SK-N-SH (cell line): ENCODE measurements at regions not wholly inside any gene's neighbourhood (a gene's known extent, or its start where the extent isn't known, plus 50 kb on each side); places are given as distances from the start of the nearest gene placed in this dataset.

Experiments used
- CTCF ChIA-PET: fragments of 300-600, 350-600 bp; formaldehyde crosslinking; extraction: SDS; loops from one replicate; lab custom pipeline; 2021; lab: Yijun Ruan, JAX
- POLR2A ChIA-PET: fragments of 350-600 bp; sonication (Branson Sonifier 250); formaldehyde crosslinking; extraction: SDS; loops from one replicate; lab custom pipeline; 2020; ENCODE audit warnings: antibody characterized with exemption, inconsistent platforms; lab: Yijun Ruan, JAX
- DNase-seq: peaks from one replicate; pipeline ENCODE4 v3.0.0; 2012
- H2AFZ ChIP-seq: fragments of 200-600 bp; sonication (generic); 2 replicates; pipeline ENCODE4 v1.8.1; 2016; ENCODE audit warnings: antibody characterized with exemption, mild to moderate bottlenecking, low read depth
- H3F3A ChIP-seq: fragments of 200-600 bp; sonication (generic); replicated peaks from 2 replicates; pipeline ENCODE3; 2016; ENCODE audit warnings: antibody characterized with exemption, mild to moderate bottlenecking; ENCODE audit not compliant: insufficient read depth
- H3K27ac ChIP-seq, 2 experiments: fragments of 200-500 bp in 1 of 2; fragments of 200-600 bp in 1 of 2; sonication (Bioruptor generic) in 1 of 2; sonication (generic), shearing (Covaris generic) in 1 of 2; 2 replicates each; pipeline versions ENCODE4 v1.5.1 to v1.6.1; 2014 to 2016; ENCODE audit warnings: low read depth in 2 of 2, inconsistent platforms in 1 of 2, low read length in 1 of 2, mild to moderate bottlenecking in 1 of 2, mixed read lengths in 1 of 2
- H3K27me3 ChIP-seq: fragments of 200-600 bp; sonication (generic), shearing (Covaris generic); 2 replicates; pipeline ENCODE4 v1.6.1; 2016; ENCODE audit warnings: mixed run types; ENCODE audit not compliant: insufficient read depth
- H3K36me3 ChIP-seq, 2 experiments: fragments of 200-500 bp in 1 of 2; fragments of 200-600 bp in 1 of 2; sonication (Bioruptor generic) in 1 of 2; sonication (generic) in 1 of 2; replicated peaks in 1 of 2; 2 replicates each; pipeline versions ENCODE3 to v1.5.1; 2014 to 2016; ENCODE audit warnings: low read length in 1 of 2, mild to moderate bottlenecking in 1 of 2; ENCODE audit not compliant: insufficient read depth in 2 of 2, control insufficient read depth in 1 of 2
- H3K4me1 ChIP-seq, 2 experiments: fragments of 200-500 bp in 1 of 2; fragments of 200-600 bp in 1 of 2; sonication (Bioruptor generic) in 1 of 2; sonication (generic), shearing (Covaris generic) in 1 of 2; 2 replicates each; pipeline versions ENCODE4 v1.5.1 to v1.6.1; 2014 to 2016; ENCODE audit warnings: low read depth in 1 of 2, low read length in 1 of 2, mixed run types in 1 of 2; ENCODE audit not compliant: insufficient read depth in 2 of 2, control insufficient read depth in 1 of 2
- H3K4me2 ChIP-seq: fragments of 200-600 bp; sonication (generic), shearing (Covaris generic); 2 replicates; pipeline ENCODE4 v1.6.1; 2017; ENCODE audit warnings: mixed run types
- H3K4me3 ChIP-seq, 2 experiments: fragments of 200-500 bp in 1 of 2; fragments of 200-600 bp in 1 of 2; sonication (Bioruptor generic) in 1 of 2; sonication (generic), shearing (Covaris generic) in 1 of 2; 2 replicates each; pipeline versions ENCODE4 v1.5.1 to v1.8.1; 2014 to 2016; ENCODE audit warnings: low read depth in 2 of 2, inconsistent platforms in 1 of 2, low read length in 1 of 2, mild to moderate bottlenecking in 1 of 2, mixed read lengths in 1 of 2, moderate library complexity in 1 of 2
- H3K79me2 ChIP-seq: fragments of 200-600 bp; sonication (generic); 2 replicates; pipeline ENCODE4 v1.8.1; 2017; ENCODE audit warnings: mild to moderate bottlenecking; ENCODE audit not compliant: insufficient read depth
- H3K9ac ChIP-seq: fragments of 200-600 bp; sonication (generic); 2 replicates; pipeline ENCODE4 v1.6.1; 2017; ENCODE audit warnings: mixed run types
- H3K9me2 ChIP-seq: fragments of 200-600 bp; sonication (generic); 2 replicates; pipeline ENCODE4 v1.6.1; 2017; ENCODE audit warnings: mixed run types
- H3K9me3 ChIP-seq: fragments of 200-600 bp; sonication (generic); 2 replicates; pipeline ENCODE4 v1.6.1; 2017; ENCODE audit warnings: mixed run types, mild to moderate bottlenecking, moderate library complexity
- H4K20me1 ChIP-seq: fragments of 200-600 bp; sonication (generic); 2 replicates; pipeline ENCODE4 v1.6.1; 2017; ENCODE audit warnings: mild to moderate bottlenecking, mixed run types; ENCODE audit not compliant: insufficient read depth
- ELF1 ChIP-seq: IDR thresholded peaks from 2 replicates; pipeline ENCODE4 v1.4.0; 2012
- EZH2phosphoT487 ChIP-seq: fragments of 200-600 bp; sonication (generic); IDR thresholded peaks from 2 replicates; pipeline ENCODE4 v1.6.1; 2017; ENCODE audit warnings: low read depth, mixed run types, mild to moderate bottlenecking, antibody characterized with exemption, moderate library complexity, borderline replicate concordance
- GATA2 ChIP-seq: sonication (generic); formaldehyde crosslinking; IDR thresholded peaks from 2 replicates; pipeline ENCODE4 v1.5.0; 2020; ENCODE audit warnings: mild to moderate bottlenecking, missing genetic modification reagents
- MEF2A ChIP-seq: IDR thresholded peaks from 2 replicates; pipeline ENCODE4 v1.4.0; 2012; ENCODE audit warnings: low read depth, borderline replicate concordance
- NRF1 ChIP-seq: IDR thresholded peaks from 2 replicates; pipeline ENCODE4 v1.6.1; 2012; ENCODE audit warnings: low read depth, mild to moderate bottlenecking, low read length
- POLR2AphosphoS5 ChIP-seq: IDR thresholded peaks from 2 replicates; pipeline ENCODE4 v1.6.1; 2012; ENCODE audit warnings: low read depth, low read length
- RAD21 ChIP-seq: IDR thresholded peaks from 2 replicates; pipeline ENCODE4 v1.6.1; 2012; ENCODE audit warnings: mild to moderate bottlenecking, low read length
- RCOR1 ChIP-seq: fragments of 150-350 bp; IDR thresholded peaks from 2 replicates; pipeline ENCODE4 v1.6.1; 2017; ENCODE audit warnings: antibody characterized with exemption, low read length
- RFX5 ChIP-seq: IDR thresholded peaks from 2 replicates; pipeline ENCODE4 v1.6.1; 2012; ENCODE audit warnings: mild to moderate bottlenecking, improper control_type of control experiment, low read length
- RXRA ChIP-seq: IDR thresholded peaks from 2 replicates; pipeline ENCODE4 v1.4.0; 2012; ENCODE audit warnings: low read depth, mild to moderate bottlenecking, borderline replicate concordance
- SIN3A ChIP-seq: IDR thresholded peaks from 2 replicates; pipeline ENCODE4 v1.6.1; 2012; ENCODE audit warnings: low read depth, mild to moderate bottlenecking, low read length, moderate library complexity, borderline replicate concordance
- SMC3 ChIP-seq: IDR thresholded peaks from 2 replicates; pipeline ENCODE4 v1.6.1; 2012; ENCODE audit warnings: low read depth, low read length, improper control_type of control experiment
- TCF12 ChIP-seq: IDR thresholded peaks from 2 replicates; pipeline ENCODE4 v1.4.0; 2012
- TEAD4 ChIP-seq: IDR thresholded peaks from 2 replicates; pipeline ENCODE4 v1.4.0; 2012; ENCODE audit warnings: mild to moderate bottlenecking, borderline replicate concordance; ENCODE audit not compliant: insufficient read depth
- YY1 ChIP-seq: IDR thresholded peaks from 2 replicates; pipeline ENCODE4 v1.4.0; 2012; ENCODE audit warnings: low read depth, mild to moderate bottlenecking
- WGBS: methylation state at CpG from one replicate; pipeline ENCODE4 v1.1.6; 2017; ENCODE audit warnings: low lambda C conversion rate; 5-methylcytosine and 5-hydroxymethylcytosine counted together
- TF ChIP-seq, protein P1 (sequence below): IDR thresholded peaks from 2 replicates; pipeline ENCODE4 v1.4.0; 2012; ENCODE audit warnings: low read depth
- TF ChIP-seq, protein P2 (sequence below): IDR thresholded peaks from 2 replicates; pipeline ENCODE4 v1.6.1; 2012; ENCODE audit warnings: mild to moderate bottlenecking, low read depth, low read length, moderate library complexity
- TF ChIP-seq, protein P3 (sequence below): fragments of 150-350 bp; IDR thresholded peaks from 2 replicates; pipeline ENCODE4 v1.6.1; 2017; ENCODE audit warnings: antibody characterized with exemption, low read length, low read depth, borderline replicate concordance
- TF ChIP-seq, protein P4 (sequence below): fragments of 200-600 bp; sonication (generic); IDR thresholded peaks from 2 replicates; pipeline ENCODE4 v1.6.1; 2017; ENCODE audit warnings: antibody characterized with exemption, mild to moderate bottlenecking, moderate library complexity
- TF ChIP-seq, protein P5 (sequence below): fragments of 150-350 bp; IDR thresholded peaks from 2 replicates; pipeline ENCODE4 v1.6.1; 2016; ENCODE audit warnings: mild to moderate bottlenecking, low read depth, low read length
- TF ChIP-seq, protein P6 (sequence below): IDR thresholded peaks from 2 replicates; pipeline ENCODE4 v1.4.0; 2012; ENCODE audit warnings: low read depth, borderline replicate concordance

DNA sequence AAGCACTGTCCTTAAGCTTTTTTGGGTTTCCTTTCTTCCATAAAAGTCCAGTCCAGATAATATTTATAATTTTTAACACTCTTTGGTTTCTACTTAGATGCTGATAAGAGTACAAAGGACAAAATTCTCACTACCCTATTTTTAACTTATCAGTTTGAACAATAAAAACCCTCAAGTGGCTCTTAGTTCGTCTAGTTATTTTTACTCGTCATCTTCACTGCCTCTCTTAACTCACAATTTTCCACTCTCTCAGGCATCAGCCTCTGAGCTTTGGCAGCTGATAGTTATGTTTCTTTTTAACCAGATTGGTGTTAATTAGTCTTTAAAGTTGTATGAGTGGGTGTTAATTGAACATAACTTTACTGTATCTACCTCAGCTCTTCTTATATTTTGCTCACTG, 517.1 kb upstream of the SYT4 start:
- H2AFZ ChIP-seq, result no peak overlapping the region
- CTCF ChIA-PET, result no interaction called here
- H3K9me3 ChIP-seq, result no peaks in the 10 kb centered on the region; the same call in 1 of the 2 replicates
- no peaks in the 10 kb centered on the region; a peak in 1 of 4 replicates for H3K4me1 ChIP-seq
- no peaks in the 10 kb centered on the region for H3K36me3 ChIP-seq
- H3K9me2 ChIP-seq, result no peaks in the 10 kb centered on the region
- no peak overlapping the region for H3K27ac ChIP-seq
- no peaks in the 10 kb centered on the region for H3K79me2 ChIP-seq
- TF ChIP-seq, protein P1, sequence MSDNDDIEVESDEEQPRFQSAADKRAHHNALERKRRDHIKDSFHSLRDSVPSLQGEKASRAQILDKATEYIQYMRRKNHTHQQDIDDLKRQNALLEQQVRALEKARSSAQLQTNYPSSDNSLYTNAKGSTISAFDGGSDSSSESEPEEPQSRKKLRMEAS, result no peak
- no peak for TF ChIP-seq YY1
- H3K27me3 ChIP-seq, result no peaks in the 10 kb centered on the region
- H3K9ac ChIP-seq, result no peak overlapping the region
- DNase-seq, result no peak
- WGBS, result 35% methylated on average over 2 of the region's 2 CpGs
- POLR2A ChIA-PET, result no interaction called here
- no peaks in the 10 kb centered on the region for H4K20me1 ChIP-seq
- no peak overlapping the region for H3K4me2 ChIP-seq
- H3K4me3 ChIP-seq, result no peak overlapping the region
- no peaks in the 10 kb centered on the region for H3F3A ChIP-seq

DNA sequence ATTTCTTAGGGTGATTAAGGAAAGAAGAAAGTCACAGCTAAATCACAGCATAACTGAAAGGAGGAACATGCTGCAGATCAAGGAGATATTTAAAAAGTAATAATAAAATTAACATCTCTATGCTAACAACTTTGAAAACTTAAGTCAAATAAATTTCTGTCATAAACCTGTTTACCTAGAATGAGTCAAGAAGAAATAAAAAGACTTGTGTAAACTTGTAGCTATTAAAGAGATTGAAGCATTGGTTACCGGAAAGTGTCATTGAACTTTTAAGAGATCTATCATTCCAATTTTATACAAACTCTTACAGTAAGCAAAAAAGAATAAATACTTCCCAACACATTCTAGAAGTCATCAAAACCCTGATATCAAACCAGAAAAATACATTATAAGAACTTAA, 520.1 kb upstream of the SYT4 start:
- H4K20me1 ChIP-seq, result no peaks in the 10 kb centered on the region
- H3K9ac ChIP-seq, result no peak overlapping the region
- H3K4me2 ChIP-seq, result no peak overlapping the region
- TF ChIP-seq, protein P2, sequence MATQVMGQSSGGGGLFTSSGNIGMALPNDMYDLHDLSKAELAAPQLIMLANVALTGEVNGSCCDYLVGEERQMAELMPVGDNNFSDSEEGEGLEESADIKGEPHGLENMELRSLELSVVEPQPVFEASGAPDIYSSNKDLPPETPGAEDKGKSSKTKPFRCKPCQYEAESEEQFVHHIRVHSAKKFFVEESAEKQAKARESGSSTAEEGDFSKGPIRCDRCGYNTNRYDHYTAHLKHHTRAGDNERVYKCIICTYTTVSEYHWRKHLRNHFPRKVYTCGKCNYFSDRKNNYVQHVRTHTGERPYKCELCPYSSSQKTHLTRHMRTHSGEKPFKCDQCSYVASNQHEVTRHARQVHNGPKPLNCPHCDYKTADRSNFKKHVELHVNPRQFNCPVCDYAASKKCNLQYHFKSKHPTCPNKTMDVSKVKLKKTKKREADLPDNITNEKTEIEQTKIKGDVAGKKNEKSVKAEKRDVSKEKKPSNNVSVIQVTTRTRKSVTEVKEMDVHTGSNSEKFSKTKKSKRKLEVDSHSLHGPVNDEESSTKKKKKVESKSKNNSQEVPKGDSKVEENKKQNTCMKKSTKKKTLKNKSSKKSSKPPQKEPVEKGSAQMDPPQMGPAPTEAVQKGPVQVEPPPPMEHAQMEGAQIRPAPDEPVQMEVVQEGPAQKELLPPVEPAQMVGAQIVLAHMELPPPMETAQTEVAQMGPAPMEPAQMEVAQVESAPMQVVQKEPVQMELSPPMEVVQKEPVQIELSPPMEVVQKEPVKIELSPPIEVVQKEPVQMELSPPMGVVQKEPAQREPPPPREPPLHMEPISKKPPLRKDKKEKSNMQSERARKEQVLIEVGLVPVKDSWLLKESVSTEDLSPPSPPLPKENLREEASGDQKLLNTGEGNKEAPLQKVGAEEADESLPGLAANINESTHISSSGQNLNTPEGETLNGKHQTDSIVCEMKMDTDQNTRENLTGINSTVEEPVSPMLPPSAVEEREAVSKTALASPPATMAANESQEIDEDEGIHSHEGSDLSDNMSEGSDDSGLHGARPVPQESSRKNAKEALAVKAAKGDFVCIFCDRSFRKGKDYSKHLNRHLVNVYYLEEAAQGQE, result no peak
- TF ChIP-seq SMC3 (no peak), TEAD4 (no peak), MEF2A (no peak), POLR2AphosphoS5 (no peak), RAD21 (no peak), NRF1 (no peak), RXRA (no peak), SIN3A (no peak), GATA2 (no peak), TCF12 (no peak), ELF1 (no peak), RFX5 (no peak), EZH2phosphoT487 (no peak), RCOR1 (no peak)
- TF ChIP-seq, protein P3, sequence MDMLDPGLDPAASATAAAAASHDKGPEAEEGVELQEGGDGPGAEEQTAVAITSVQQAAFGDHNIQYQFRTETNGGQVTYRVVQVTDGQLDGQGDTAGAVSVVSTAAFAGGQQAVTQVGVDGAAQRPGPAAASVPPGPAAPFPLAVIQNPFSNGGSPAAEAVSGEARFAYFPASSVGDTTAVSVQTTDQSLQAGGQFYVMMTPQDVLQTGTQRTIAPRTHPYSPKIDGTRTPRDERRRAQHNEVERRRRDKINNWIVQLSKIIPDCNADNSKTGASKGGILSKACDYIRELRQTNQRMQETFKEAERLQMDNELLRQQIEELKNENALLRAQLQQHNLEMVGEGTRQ, result no peak
- TF ChIP-seq, protein P4, sequence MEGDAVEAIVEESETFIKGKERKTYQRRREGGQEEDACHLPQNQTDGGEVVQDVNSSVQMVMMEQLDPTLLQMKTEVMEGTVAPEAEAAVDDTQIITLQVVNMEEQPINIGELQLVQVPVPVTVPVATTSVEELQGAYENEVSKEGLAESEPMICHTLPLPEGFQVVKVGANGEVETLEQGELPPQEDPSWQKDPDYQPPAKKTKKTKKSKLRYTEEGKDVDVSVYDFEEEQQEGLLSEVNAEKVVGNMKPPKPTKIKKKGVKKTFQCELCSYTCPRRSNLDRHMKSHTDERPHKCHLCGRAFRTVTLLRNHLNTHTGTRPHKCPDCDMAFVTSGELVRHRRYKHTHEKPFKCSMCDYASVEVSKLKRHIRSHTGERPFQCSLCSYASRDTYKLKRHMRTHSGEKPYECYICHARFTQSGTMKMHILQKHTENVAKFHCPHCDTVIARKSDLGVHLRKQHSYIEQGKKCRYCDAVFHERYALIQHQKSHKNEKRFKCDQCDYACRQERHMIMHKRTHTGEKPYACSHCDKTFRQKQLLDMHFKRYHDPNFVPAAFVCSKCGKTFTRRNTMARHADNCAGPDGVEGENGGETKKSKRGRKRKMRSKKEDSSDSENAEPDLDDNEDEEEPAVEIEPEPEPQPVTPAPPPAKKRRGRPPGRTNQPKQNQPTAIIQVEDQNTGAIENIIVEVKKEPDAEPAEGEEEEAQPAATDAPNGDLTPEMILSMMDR, result no peak
- TF ChIP-seq, protein P5, sequence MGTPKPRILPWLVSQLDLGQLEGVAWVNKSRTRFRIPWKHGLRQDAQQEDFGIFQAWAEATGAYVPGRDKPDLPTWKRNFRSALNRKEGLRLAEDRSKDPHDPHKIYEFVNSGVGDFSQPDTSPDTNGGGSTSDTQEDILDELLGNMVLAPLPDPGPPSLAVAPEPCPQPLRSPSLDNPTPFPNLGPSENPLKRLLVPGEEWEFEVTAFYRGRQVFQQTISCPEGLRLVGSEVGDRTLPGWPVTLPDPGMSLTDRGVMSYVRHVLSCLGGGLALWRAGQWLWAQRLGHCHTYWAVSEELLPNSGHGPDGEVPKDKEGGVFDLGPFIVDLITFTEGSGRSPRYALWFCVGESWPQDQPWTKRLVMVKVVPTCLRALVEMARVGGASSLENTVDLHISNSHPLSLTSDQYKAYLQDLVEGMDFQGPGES, result no peak
- TF ChIP-seq, protein P6, sequence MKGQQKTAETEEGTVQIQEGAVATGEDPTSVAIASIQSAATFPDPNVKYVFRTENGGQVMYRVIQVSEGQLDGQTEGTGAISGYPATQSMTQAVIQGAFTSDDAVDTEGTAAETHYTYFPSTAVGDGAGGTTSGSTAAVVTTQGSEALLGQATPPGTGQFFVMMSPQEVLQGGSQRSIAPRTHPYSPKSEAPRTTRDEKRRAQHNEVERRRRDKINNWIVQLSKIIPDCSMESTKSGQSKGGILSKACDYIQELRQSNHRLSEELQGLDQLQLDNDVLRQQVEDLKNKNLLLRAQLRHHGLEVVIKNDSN, result no peak
- peaks cover 0 to under 1% of the 10 kb centered on the region in 2 experiments for H3K36me3 ChIP-seq
- POLR2A ChIA-PET, result no interaction called here
- H3K27ac ChIP-seq, result no peak overlapping the region
- no peaks in the 10 kb centered on the region for H3K4me1 ChIP-seq
- H3K9me3 ChIP-seq, result no peaks in the 10 kb centered on the region; the same call in 1 of the 2 replicates
- 98% methylated on average over 1 of the region's 1 CpG for WGBS
- CTCF ChIA-PET, result no interaction called here
- H3F3A ChIP-seq, result no peaks in the 10 kb centered on the region
- no peak for DNase-seq
- H2AFZ ChIP-seq, result no peak overlapping the region
- H3K9me2 ChIP-seq, result no peaks in the 10 kb centered on the region
- H3K79me2 ChIP-seq, result no peaks in the 10 kb centered on the region
- no peaks in the 10 kb centered on the region for H3K27me3 ChIP-seq
- H3K4me3 ChIP-seq, result no peak overlapping the region
